ENCODE measurements at regions not wholly inside any gene's neighbourhood (a gene's known extent, or its start where the extent isn't known, plus 50 kb on each side); places are given as distances from the start of the nearest gene placed in this dataset.

DNA sequence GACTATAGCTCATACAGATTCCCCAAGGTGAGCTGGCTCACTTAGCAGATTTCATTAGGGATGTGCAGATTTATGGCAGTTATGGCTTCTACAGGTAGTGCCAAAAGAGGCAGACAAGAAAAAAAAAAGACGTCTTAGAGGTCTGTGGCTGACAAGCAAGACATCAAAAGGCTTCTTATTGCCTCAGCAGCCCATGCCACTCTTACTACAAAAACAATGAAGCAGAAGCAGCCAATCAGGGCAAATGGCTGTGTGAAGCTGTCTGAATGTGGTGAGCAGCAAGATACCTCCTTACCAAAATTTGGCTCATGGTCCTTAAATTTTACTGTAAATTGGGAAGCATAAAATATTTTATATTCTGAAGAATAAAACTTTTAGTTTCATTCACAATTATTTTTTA is 557.5 kb upstream of the GOLIM4 start:
- H3K9me3 ChIP-seq (ENCODE audit: control insufficient read depth, low read length): peaks cover 3% of the 10 kb centered on the region
- no peak overlapping the region for H3K9ac ChIP-seq
- H3K4me1 ChIP-seq: no peaks in the 10 kb centered on the region
- no peaks in the 10 kb centered on the region for H3K36me3 ChIP-seq (ENCODE audit: control insufficient read depth, insufficient read depth, low read length)
- H3K4me2 ChIP-seq (ENCODE audit: low read length): no peak overlapping the region
- no peak overlapping the region for H3K4me3 ChIP-seq (ENCODE audit: low read depth, low read length)
- H3K27ac ChIP-seq: no peak overlapping the region
- H3K27me3 ChIP-seq (ENCODE audit: control insufficient read depth, insufficient read depth, low read length): no peaks in the 10 kb centered on the region
- TF ChIP-seq, protein P1, sequence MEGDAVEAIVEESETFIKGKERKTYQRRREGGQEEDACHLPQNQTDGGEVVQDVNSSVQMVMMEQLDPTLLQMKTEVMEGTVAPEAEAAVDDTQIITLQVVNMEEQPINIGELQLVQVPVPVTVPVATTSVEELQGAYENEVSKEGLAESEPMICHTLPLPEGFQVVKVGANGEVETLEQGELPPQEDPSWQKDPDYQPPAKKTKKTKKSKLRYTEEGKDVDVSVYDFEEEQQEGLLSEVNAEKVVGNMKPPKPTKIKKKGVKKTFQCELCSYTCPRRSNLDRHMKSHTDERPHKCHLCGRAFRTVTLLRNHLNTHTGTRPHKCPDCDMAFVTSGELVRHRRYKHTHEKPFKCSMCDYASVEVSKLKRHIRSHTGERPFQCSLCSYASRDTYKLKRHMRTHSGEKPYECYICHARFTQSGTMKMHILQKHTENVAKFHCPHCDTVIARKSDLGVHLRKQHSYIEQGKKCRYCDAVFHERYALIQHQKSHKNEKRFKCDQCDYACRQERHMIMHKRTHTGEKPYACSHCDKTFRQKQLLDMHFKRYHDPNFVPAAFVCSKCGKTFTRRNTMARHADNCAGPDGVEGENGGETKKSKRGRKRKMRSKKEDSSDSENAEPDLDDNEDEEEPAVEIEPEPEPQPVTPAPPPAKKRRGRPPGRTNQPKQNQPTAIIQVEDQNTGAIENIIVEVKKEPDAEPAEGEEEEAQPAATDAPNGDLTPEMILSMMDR (IDR thresholded peaks at IDR 0.05): no peak
- H3K79me2 ChIP-seq: no peaks in the 10 kb centered on the region
- H2AFZ ChIP-seq: no peak overlapping the region

DNA sequence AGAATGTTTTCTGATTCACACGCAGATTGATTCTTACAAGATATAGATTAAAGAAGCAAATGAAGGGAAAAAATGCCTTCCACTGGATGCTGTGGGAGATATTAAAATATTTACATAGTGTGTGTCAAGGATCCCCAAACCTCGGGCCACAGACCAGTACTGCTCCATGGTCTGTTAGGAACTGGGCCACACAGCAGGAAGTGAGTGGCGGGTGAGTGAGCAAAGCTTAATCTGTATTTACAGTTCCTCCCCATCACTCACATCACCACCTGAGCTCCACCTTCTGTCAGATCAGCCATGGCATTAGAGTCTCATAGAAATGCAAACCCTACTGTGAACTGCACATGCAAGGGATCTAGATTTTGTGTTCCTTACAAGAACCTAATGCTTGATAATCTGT is 552.6 kb upstream of the GOLIM4 start:
- Histone ChIP-seq H3K4me3 (ENCODE audit: low read depth, low read length) (no peak overlapping the region), H3K4me2 (ENCODE audit: low read length) (no peak overlapping the region), H2AFZ (no peak overlapping the region), H3K9ac (no peak overlapping the region), H3K27me3 (ENCODE audit: control insufficient read depth, insufficient read depth, low read length) (no peaks in the 10 kb centered on the region), H3K4me1 (no peaks in the 10 kb centered on the region), H3K36me3 (ENCODE audit: control insufficient read depth, insufficient read depth, low read length) (no peaks in the 10 kb centered on the region), H3K27ac (no peak overlapping the region), H3K79me2 (no peaks in the 10 kb centered on the region), H3K9me3 (ENCODE audit: control insufficient read depth, low read length) (peaks cover 3% of the 10 kb centered on the region)
- TF ChIP-seq, protein P1 (IDR thresholded peaks at IDR 0.05): no peak

DNA sequence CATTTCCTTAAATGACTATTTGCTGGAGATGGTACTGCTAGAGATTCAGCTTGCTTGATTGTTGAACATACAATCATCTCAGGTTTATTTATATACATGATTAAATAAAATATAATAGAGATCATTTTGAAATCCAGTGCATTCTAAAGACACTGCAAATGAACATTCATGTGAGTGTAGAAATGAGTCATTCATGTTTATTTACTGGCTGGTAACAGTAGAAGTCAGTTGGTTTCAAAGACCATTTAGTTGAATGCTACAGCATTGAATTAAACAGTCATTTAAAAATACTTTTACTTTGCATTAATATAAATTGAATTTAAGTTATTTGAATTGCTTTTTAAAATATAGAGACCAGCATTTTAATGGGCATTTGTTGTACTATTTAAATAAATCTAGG is 551.9 kb upstream of the GOLIM4 start:
- no peak overlapping the region for H3K9ac ChIP-seq
- no peak overlapping the region for H2AFZ ChIP-seq
- H3K4me3 ChIP-seq (ENCODE audit: low read depth, low read length): no peak overlapping the region
- H3K27me3 ChIP-seq (ENCODE audit: control insufficient read depth, insufficient read depth, low read length): no peaks in the 10 kb centered on the region
- no peaks in the 10 kb centered on the region for H3K4me1 ChIP-seq
- TF ChIP-seq, protein P1 (IDR thresholded peaks at IDR 0.05): no peak
- H3K27ac ChIP-seq: no peak overlapping the region
- no peaks in the 10 kb centered on the region for H3K9me3 ChIP-seq (ENCODE audit: control insufficient read depth, low read length)
- H3K36me3 ChIP-seq (ENCODE audit: control insufficient read depth, insufficient read depth, low read length): no peaks in the 10 kb centered on the region
- H3K79me2 ChIP-seq: no peaks in the 10 kb centered on the region
- no peak overlapping the region for H3K4me2 ChIP-seq (ENCODE audit: low read length)

DNA sequence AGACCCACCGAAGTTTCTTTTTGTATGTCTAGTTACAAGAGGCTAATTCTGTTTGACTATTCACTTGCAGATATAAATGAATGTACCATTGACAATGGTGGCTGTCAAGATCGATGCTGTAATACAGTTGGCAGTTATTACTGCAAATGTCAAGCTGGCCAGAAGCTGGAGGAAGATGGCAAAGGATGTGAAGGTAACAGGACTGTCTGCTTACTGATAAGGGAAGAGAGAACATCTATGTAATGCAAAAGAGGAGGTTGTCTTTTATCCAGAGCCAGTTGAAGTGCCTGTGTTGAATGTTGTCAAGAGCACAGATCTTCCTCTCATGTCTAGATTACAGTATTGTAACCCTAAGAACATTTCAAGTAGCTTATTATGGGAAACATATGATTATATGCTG is 549.5 kb upstream of the GOLIM4 start:
- Histone ChIP-seq H3K79me2 (no peaks in the 10 kb centered on the region), H3K9ac (no peak overlapping the region)

DNA sequence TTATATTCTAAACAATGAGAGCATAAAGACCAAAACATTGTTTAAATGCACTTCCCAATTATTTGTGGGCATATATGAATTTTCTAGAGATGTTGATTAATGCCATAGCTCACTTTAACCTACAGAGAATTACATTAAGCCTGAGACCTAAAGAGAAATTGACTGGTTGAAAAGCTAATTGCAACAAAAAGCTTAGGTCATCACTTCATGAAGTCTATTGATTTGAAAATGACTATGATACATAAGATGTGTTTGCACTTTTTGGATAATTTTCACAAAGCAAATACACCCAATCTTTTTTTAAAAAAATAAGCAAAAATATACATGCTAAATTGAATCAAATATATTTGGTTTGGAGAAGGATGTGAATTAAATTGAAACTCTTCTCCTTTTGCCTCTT is 532.8 kb upstream of the GOLIM4 start:
- Histone ChIP-seq H3K27ac (no peak overlapping the region), H3K9ac (no peak overlapping the region), H3K4me3 (ENCODE audit: low read depth, low read length) (no peak overlapping the region), H2AFZ (no peak overlapping the region), H3K27me3 (ENCODE audit: control insufficient read depth, insufficient read depth, low read length) (no peaks in the 10 kb centered on the region), H3K36me3 (ENCODE audit: control insufficient read depth, insufficient read depth, low read length) (no peaks in the 10 kb centered on the region), H3K4me2 (ENCODE audit: low read length) (no peak overlapping the region), H3K9me3 (ENCODE audit: control insufficient read depth, low read length) (no peaks in the 10 kb centered on the region), H3K79me2 (no peaks in the 10 kb centered on the region), H3K4me1 (no peaks in the 10 kb centered on the region)
- TF ChIP-seq, protein P1 (IDR thresholded peaks at IDR 0.05): no peak

More for the DNA sequence above, 549.5 kb upstream of the GOLIM4 start:
- no peaks in the 10 kb centered on the region for H3K4me1 ChIP-seq
- no peak overlapping the region for H2AFZ ChIP-seq
- H3K9me3 ChIP-seq (ENCODE audit: control insufficient read depth, low read length): no peaks in the 10 kb centered on the region
- TF ChIP-seq, protein P1 (IDR thresholded peaks at IDR 0.05): no peak
- H3K27ac ChIP-seq: no peak overlapping the region
- no peaks in the 10 kb centered on the region for H3K36me3 ChIP-seq (ENCODE audit: control insufficient read depth, insufficient read depth, low read length)
- no peak overlapping the region for H3K4me3 ChIP-seq (ENCODE audit: low read depth, low read length)
- H3K27me3 ChIP-seq (ENCODE audit: control insufficient read depth, insufficient read depth, low read length): no peaks in the 10 kb centered on the region
- no peak overlapping the region for H3K4me2 ChIP-seq (ENCODE audit: low read length)

Data from parathyroid adenoma (tissue), 2 donors.